ENCODE measurements at regions not wholly inside any gene's neighbourhood (a gene's known extent, or its start where the extent isn't known, plus 50 kb on each side); places are given as distances from the start of the nearest gene placed in this dataset.

DNA sequence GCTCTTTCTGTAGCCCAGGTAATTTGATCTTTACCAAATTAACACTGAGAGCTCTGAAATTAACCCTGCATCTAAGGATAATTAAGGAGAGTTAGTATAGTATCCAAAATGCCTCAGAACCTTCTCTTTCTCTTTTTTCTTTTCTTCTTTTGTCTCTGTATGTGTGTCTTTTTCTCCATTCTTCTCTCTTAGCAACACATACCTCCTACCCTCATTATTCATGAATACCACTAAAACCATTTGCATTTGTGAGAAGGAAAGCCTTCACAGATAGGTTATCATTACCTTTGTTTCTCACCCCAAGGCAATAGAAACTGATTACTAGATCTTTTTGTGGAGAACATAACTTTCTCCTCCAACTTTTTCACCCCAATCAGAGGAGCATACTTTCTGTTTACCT is 376.5 kb upstream of the NXPH2 start:
- no peak for TF ChIP-seq TAF1 (IDR thresholded peaks at IDR 0.05; ENCODE audit: low read depth)
- TF ChIP-seq CTCF (IDR thresholded peaks at IDR 0.05; ENCODE audit: poor library complexity, severe bottlenecking) = no peak
- no peak for TF ChIP-seq EP300 (conservative IDR thresholded peaks at IDR 0.05; ENCODE audit: poor library complexity, severe bottlenecking)
- no peak for TF ChIP-seq MXI1 (conservative IDR thresholded peaks at IDR 0.05; ENCODE audit: poor library complexity, severe bottlenecking)
- TF ChIP-seq REST (IDR thresholded peaks at IDR 0.05; ENCODE audit: borderline replicate concordance) = no peak

DNA sequence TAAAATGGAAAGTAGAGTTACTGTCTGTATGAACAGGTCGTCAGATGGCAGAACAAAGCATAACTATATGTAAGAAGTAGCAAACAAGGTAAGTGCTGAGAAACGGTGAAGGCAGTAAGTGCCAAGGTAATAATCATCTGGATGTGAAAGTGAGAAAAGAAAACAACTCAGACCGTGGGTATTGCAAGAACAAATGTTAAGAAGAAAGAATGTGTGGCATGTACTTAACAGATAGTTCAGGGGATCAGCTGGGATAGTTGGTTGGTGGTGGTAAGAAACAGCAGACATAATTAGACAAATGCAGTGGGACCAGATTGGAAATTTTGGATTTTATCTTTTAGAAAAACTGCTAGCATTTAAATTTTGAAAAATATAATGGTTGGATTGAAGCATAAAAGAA is 375.8 kb upstream of the NXPH2 start:
- no peak overlapping the region for H3K27ac ChIP-seq (ENCODE audit: low read length)
- no peaks in the 10 kb centered on the region for H3K79me2 ChIP-seq (replicated peaks; ENCODE audit: insufficient read depth, low read length)
- TF ChIP-seq EP300 (conservative IDR thresholded peaks at IDR 0.05; ENCODE audit: poor library complexity, severe bottlenecking) (no peak), REST (IDR thresholded peaks at IDR 0.05; ENCODE audit: borderline replicate concordance) (no peak), EZH2 (IDR thresholded peaks at IDR 0.05; ENCODE audit: borderline replicate concordance, insufficient read depth, low read length, poor library complexity, severe bottlenecking) (no peak), POLR2AphosphoS5 (IDR thresholded peaks at IDR 0.05) (no peak), RAD21 (conservative IDR thresholded peaks at IDR 0.05) (no peak), TAF1 (IDR thresholded peaks at IDR 0.05; ENCODE audit: low read depth) (no peak), SMC3 (conservative IDR thresholded peaks at IDR 0.05; ENCODE audit: poor library complexity) (no peak), MXI1 (conservative IDR thresholded peaks at IDR 0.05; ENCODE audit: poor library complexity, severe bottlenecking) (no peak), CTCF (IDR thresholded peaks at IDR 0.05; ENCODE audit: poor library complexity, severe bottlenecking) (no peak)
- H3K36me3 ChIP-seq (ENCODE audit: insufficient read depth, low read length) = no peaks in the 10 kb centered on the region
- no peaks in the 10 kb centered on the region for H3K9me3 ChIP-seq (ENCODE audit: low read length)
- no peak overlapping the region for H3K4me3 ChIP-seq (ENCODE audit: low read length)
- no peaks in the 10 kb centered on the region for H3K27me3 ChIP-seq (ENCODE audit: insufficient read depth, low read depth, low read length)
- no peaks in the 10 kb centered on the region for H3F3A ChIP-seq (ENCODE audit: insufficient read depth, low read length, poor library complexity, severe bottlenecking)
- H3K9me2 ChIP-seq (ENCODE audit: insufficient read depth, low read length) = no peaks in the 10 kb centered on the region
- no peaks in the 10 kb centered on the region for H4K20me1 ChIP-seq (ENCODE audit: insufficient read depth)
- no peak overlapping the region for H3K9ac ChIP-seq (ENCODE audit: low read length)
- no peak overlapping the region for H3K4me2 ChIP-seq (ENCODE audit: low read length)
- no peak overlapping the region for H2AFZ ChIP-seq (ENCODE audit: low read depth, low read length)

More for the DNA sequence above, 376.5 kb upstream of the NXPH2 start:
- no peak overlapping the region for H3K4me3 ChIP-seq (ENCODE audit: low read length)
- no peak overlapping the region for H3K9ac ChIP-seq (ENCODE audit: low read length)
- H3K27me3 ChIP-seq (ENCODE audit: insufficient read depth, low read depth, low read length) = no peaks in the 10 kb centered on the region
- H3K9me3 ChIP-seq (ENCODE audit: low read length) = no peaks in the 10 kb centered on the region
- no peak overlapping the region for H3K4me2 ChIP-seq (ENCODE audit: low read length)
- H2AFZ ChIP-seq (ENCODE audit: low read depth, low read length) = no peak overlapping the region
- H3K36me3 ChIP-seq (ENCODE audit: insufficient read depth, low read length) = no peaks in the 10 kb centered on the region
- H3F3A ChIP-seq (ENCODE audit: insufficient read depth, low read length, poor library complexity, severe bottlenecking) = no peaks in the 10 kb centered on the region
- no peaks in the 10 kb centered on the region for H3K79me2 ChIP-seq (replicated peaks; ENCODE audit: insufficient read depth, low read length)
- H4K20me1 ChIP-seq (ENCODE audit: insufficient read depth) = no peaks in the 10 kb centered on the region
- no peaks in the 10 kb centered on the region for H3K9me2 ChIP-seq (ENCODE audit: insufficient read depth, low read length)
- H3K27ac ChIP-seq (ENCODE audit: low read length) = no peak overlapping the region
